ENCODE measurements at regions not wholly inside any gene's neighbourhood (a gene's known extent, or its start where the extent isn't known, plus 50 kb on each side); places are given as distances from the start of the nearest gene placed in this dataset.
"Not testable (repeated sequence)": the region's sequence is repeated elsewhere in the genome, so short reads cannot be mapped to it uniquely, and the experiment has no call there.

DNA sequence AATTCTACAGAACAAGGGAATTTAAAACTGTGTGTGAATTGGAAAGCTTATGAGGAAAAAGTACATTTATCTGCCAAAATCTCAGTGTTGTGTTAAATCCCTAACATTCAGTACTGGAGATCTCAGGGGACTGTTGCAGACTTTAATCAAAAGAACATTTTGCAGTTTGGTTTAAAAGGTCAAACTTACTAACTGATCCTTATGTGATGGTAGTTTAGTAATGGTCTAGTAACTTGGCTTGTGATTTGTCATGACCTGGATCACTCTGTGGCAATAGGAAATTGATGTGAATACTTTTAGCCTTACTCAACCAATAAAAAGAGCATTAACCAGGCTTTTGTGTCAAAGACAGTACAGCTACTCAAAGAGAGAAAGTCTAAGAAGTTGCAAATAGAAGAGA, 862.1 kb upstream of the MIR17HG start:
- H3K9me3 ChIP-seq (ENCODE audit: insufficient read depth, low read depth, low read length) = peaks cover 6% of the 10 kb centered on the region; the same call in 1 of the 2 replicates
- H3K27ac ChIP-seq (ENCODE audit: low read length) = no peak overlapping the region
- H3K27me3 ChIP-seq (ENCODE audit: insufficient read depth, low read length) = no peaks in the 10 kb centered on the region
- H3K9ac ChIP-seq (ENCODE audit: low read depth, low read length) = no peak overlapping the region
- no peaks in the 10 kb centered on the region for H3K36me3 ChIP-seq (ENCODE audit: insufficient read depth, low read depth, low read length)
- H3K4me1 ChIP-seq (ENCODE audit: insufficient read depth, low read length) = no peaks in the 10 kb centered on the region
- no peak overlapping the region for H3K4me3 ChIP-seq (ENCODE audit: low read length)

DNA sequence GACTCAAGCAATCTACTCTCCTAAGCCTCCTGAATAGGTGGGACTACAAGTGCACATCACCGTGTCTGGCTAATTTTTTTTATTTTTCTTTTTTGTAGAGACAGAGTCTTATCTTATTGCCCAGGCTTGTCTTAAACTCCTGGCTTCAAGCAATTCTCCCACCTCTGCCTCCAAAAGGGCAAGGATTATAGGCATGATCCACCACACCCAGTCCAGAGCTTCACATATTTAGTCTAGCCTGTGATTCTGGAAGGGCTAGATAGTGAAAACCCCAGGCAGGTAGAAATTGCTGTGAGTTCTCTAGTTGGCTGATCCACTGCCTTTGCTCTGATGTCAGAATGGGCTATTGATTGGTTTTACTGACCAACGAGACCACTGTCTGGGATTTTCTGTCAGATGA, 854.6 kb upstream of the MIR17HG start:
- Histone ChIP-seq H3K4me1 (ENCODE audit: insufficient read depth, low read length) (no peaks in the 10 kb centered on the region), H3K36me3 (ENCODE audit: insufficient read depth, low read depth, low read length) (no peaks in the 10 kb centered on the region), H3K9ac (ENCODE audit: low read depth, low read length) (no peak overlapping the region), H3K4me3 (ENCODE audit: low read length) (no peak overlapping the region), H3K27ac (ENCODE audit: low read length) (no peak overlapping the region), H3K9me3 (ENCODE audit: insufficient read depth, low read depth, low read length) (no peaks in the 10 kb centered on the region), H3K27me3 (ENCODE audit: insufficient read depth, low read length) (no peaks in the 10 kb centered on the region)

DNA sequence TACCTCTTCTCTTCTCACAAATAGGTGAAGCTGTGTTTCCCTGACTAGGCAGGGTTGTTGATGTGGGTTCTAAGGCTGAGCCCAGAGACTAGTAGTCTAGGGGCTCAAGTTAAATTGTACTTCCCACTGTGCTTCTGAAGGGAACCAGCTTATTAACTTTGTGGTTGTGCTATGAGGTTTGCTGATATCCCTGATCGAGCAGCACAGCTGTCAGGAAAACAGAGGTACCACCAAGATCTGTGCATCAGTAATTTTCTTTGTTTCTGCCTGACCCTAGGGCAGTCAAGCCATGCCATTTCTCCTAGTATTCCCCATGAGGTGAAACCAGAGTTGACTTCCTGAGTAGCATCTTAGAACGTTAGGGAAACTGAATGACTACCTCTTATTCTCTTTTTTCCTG, 853.8 kb upstream of the MIR17HG start:
- Histone ChIP-seq H3K9ac (ENCODE audit: low read depth, low read length) (no peak overlapping the region), H3K4me1 (ENCODE audit: insufficient read depth, low read length) (no peaks in the 10 kb centered on the region), H3K36me3 (ENCODE audit: insufficient read depth, low read depth, low read length) (no peaks in the 10 kb centered on the region), H3K27me3 (ENCODE audit: insufficient read depth, low read length) (no peaks in the 10 kb centered on the region), H3K27ac (ENCODE audit: low read length) (no peak overlapping the region), H3K4me3 (ENCODE audit: low read length) (no peak overlapping the region), H3K9me3 (ENCODE audit: insufficient read depth, low read depth, low read length) (no peaks in the 10 kb centered on the region)

DNA sequence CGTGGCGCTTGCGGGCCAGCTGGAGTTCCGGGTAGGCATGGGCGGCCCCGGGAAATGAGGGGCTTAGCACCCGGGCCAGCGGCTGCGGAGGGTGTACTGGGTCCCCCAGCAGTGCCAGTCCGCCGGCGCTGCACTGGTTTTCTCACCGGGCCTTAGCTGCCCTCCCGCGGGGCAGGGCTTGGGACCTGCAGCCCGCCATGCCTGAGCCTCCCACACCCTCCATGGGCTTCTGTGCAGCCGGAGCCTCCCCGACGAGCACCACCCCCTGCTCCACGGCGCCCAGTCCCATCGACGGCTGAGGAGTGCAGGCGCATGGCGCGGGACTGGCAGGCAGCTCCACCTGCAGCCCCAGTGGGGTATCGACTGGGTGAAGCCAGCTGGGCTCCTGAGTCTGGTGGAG, 852.6 kb upstream of the MIR17HG start:
- H3K27ac ChIP-seq (ENCODE audit: low read length); H3K9ac ChIP-seq (ENCODE audit: low read depth, low read length); H3K9me3 ChIP-seq (ENCODE audit: insufficient read depth, low read depth, low read length); H3K4me3 ChIP-seq (ENCODE audit: low read length); H3K4me1 ChIP-seq (ENCODE audit: insufficient read depth, low read length); H3K36me3 ChIP-seq (ENCODE audit: insufficient read depth, low read depth, low read length); H3K27me3 ChIP-seq (ENCODE audit: insufficient read depth, low read length): not testable (repeated sequence)

DNA sequence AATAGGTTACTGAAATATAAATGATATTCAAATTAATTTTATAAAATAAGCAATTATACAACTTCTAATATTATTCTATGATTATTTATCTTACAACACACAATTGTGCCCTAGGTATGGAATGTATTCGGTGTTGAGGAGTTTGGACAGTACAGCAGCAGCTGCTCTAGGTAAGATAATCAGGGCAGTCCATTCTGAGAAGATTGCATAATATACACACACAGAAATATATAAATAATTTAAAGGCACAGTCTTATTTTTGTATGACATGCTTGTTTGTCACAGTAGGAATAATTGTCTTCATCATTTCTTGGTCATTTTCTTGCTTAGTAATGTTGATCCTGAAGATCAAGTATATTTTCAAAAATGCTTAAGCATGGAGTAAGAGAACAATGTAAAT, 849.4 kb upstream of the MIR17HG start:
- H3K4me1 ChIP-seq (ENCODE audit: insufficient read depth, low read length) = no peaks in the 10 kb centered on the region
- H3K27ac ChIP-seq (ENCODE audit: low read length) = no peak overlapping the region
- no peaks in the 10 kb centered on the region for H3K27me3 ChIP-seq (ENCODE audit: insufficient read depth, low read length)
- no peak overlapping the region for H3K4me3 ChIP-seq (ENCODE audit: low read length)
- H3K36me3 ChIP-seq (ENCODE audit: insufficient read depth, low read depth, low read length) = no peaks in the 10 kb centered on the region
- H3K9ac ChIP-seq (ENCODE audit: low read depth, low read length) = no peak overlapping the region
- H3K9me3 ChIP-seq (ENCODE audit: insufficient read depth, low read depth, low read length) = no peaks in the 10 kb centered on the region

DNA sequence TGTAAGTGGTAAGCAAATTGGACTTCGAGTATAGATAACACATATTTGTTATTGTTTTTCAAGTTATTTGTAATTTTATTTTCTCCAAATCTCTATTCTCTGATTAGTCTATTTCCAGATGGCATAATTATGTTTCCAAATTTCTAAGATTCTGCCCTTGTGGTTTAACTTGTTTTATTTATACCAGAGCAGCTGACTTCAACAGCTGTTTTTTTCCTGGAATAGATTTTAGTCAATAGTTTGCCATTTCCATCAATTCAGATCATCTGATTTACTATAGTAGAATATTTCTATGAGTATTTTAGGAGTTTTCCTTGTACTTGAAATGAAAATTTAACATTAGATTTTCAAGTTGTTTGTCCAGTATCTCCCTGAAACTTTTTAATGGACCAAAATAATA, 848.7 kb upstream of the MIR17HG start:
- Histone ChIP-seq H3K27me3 (ENCODE audit: insufficient read depth, low read length) (no peaks in the 10 kb centered on the region), H3K4me1 (ENCODE audit: insufficient read depth, low read length) (no peaks in the 10 kb centered on the region), H3K4me3 (ENCODE audit: low read length) (no peak overlapping the region), H3K9ac (ENCODE audit: low read depth, low read length) (no peak overlapping the region), H3K9me3 (ENCODE audit: insufficient read depth, low read depth, low read length) (no peaks in the 10 kb centered on the region), H3K27ac (ENCODE audit: low read length) (no peak overlapping the region), H3K36me3 (ENCODE audit: insufficient read depth, low read depth, low read length) (no peaks in the 10 kb centered on the region)

DNA sequence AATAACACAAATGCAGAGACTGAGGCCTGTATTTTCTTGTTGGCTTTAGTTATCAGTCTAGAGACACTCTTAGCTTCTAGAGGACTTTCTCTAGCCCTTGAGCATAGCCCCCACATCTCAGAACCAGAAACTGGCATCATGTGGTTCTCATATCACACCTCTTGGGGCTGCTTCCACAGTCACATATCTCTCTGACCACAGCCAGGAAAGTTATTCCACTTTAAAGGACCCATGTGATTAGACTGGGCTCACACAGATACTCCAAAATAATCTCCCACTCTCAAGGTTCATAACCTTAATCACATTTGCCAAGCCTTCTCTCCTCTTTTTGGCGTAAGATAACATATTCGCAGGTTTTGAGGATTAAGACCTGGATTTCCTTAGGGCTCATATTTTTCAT, 846.9 kb upstream of the MIR17HG start:
- Histone ChIP-seq H3K9me3 (ENCODE audit: insufficient read depth, low read depth, low read length) (no peaks in the 10 kb centered on the region), H3K4me3 (ENCODE audit: low read length) (no peak overlapping the region), H3K4me1 (ENCODE audit: insufficient read depth, low read length) (no peaks in the 10 kb centered on the region), H3K27me3 (ENCODE audit: insufficient read depth, low read length) (no peaks in the 10 kb centered on the region), H3K27ac (ENCODE audit: low read length) (no peak overlapping the region), H3K36me3 (ENCODE audit: insufficient read depth, low read depth, low read length) (no peaks in the 10 kb centered on the region), H3K9ac (ENCODE audit: low read depth, low read length) (no peak overlapping the region)

DNA sequence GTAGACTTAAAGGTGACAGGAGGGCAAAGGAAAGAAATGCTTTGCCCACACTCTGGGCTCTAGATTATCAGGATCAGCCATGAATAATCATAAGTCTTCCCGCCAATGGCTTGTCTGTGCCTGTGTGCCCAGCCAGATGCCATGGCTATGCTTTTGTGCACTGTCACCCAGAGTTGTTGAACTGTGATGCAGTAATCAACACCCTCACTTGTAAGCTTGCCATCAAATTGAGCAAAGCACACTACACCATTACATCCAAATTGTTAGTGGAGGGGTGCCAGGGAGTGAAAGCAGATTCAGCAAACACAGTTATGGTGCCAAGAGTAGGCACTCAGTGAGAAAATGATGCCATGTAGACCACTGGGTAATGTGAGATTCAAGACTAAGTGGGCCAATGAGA, 845.3 kb upstream of the MIR17HG start:
- Histone ChIP-seq H3K4me3 (ENCODE audit: low read length) (no peak overlapping the region), H3K4me1 (ENCODE audit: insufficient read depth, low read length) (no peaks in the 10 kb centered on the region), H3K9ac (ENCODE audit: low read depth, low read length) (no peak overlapping the region), H3K36me3 (ENCODE audit: insufficient read depth, low read depth, low read length) (no peaks in the 10 kb centered on the region), H3K27ac (ENCODE audit: low read length) (no peak overlapping the region), H3K27me3 (ENCODE audit: insufficient read depth, low read length) (no peaks in the 10 kb centered on the region), H3K9me3 (ENCODE audit: insufficient read depth, low read depth, low read length) (no peaks in the 10 kb centered on the region)

DNA sequence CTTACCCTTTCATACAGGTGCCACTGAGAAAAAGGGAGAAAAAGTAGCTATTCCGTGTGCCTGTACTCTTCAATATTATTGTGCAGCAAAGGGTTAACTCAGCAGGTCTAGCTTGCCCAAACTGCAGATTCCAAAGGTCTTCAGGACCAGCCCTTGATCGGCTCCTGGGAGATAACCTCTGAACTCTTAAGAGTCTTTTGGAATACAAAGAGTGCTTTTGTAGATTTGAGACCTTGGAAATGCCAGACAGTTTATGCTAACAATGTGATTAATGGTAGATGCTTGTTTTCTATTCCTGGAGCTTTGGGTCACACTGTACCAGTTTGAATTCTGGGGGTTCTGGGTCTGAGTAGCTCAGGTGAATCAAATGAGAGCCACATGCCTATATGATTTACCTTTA, 844.7 kb upstream of the MIR17HG start:
- H3K4me1 ChIP-seq (ENCODE audit: insufficient read depth, low read length) = no peaks in the 10 kb centered on the region
- no peaks in the 10 kb centered on the region for H3K9me3 ChIP-seq (ENCODE audit: insufficient read depth, low read depth, low read length)
- no peaks in the 10 kb centered on the region for H3K36me3 ChIP-seq (ENCODE audit: insufficient read depth, low read depth, low read length)
- H3K27ac ChIP-seq (ENCODE audit: low read length) = no peak overlapping the region
- H3K9ac ChIP-seq (ENCODE audit: low read depth, low read length) = no peak overlapping the region
- H3K27me3 ChIP-seq (ENCODE audit: insufficient read depth, low read length) = no peaks in the 10 kb centered on the region
- H3K4me3 ChIP-seq (ENCODE audit: low read length) = no peak overlapping the region

DNA sequence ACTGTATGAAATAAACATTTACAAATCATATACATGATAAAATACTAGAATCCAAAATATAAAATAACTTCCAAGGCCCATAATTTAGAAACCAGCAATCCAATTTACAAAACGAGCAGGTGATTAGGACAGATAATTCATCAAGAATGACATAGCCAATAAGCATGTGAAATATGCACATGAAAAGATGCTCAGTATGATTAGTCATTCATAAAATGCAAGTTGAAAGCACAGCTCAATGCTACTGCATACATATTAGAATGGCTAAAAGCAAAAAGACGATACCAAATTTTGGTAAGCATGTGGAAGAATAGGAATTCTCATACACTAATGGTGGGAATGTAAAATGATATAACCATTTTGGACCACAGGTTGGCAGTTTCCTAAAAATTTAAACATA, 837.2 kb upstream of the MIR17HG start:
- Histone ChIP-seq H3K27me3 (ENCODE audit: insufficient read depth, low read length) (no peaks in the 10 kb centered on the region), H3K9ac (ENCODE audit: low read depth, low read length) (no peak overlapping the region), H3K9me3 (ENCODE audit: insufficient read depth, low read depth, low read length) (no peaks in the 10 kb centered on the region), H3K4me3 (ENCODE audit: low read length) (no peak overlapping the region), H3K36me3 (ENCODE audit: insufficient read depth, low read depth, low read length) (no peaks in the 10 kb centered on the region), H3K27ac (ENCODE audit: low read length) (no peak overlapping the region), H3K4me1 (ENCODE audit: insufficient read depth, low read length) (no peaks in the 10 kb centered on the region)

DNA sequence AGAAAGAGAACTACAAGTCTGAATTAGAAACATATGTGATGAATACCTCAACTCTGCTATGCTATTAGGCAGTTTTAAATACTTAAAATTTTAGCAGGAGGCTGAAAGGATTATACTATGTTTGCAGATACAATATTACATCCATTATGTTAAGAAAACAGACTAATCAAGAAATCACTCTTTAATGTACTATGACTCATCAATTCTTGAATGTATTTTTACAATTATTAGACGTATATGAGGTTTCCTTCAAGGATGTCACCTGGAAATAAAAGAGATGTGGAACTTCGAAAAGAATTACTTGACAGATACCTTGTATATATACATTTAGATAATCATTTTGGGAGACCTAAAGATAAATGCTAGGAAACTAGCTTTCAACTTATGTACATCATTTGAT, 835.6 kb upstream of the MIR17HG start:
- Histone ChIP-seq H3K4me3 (ENCODE audit: low read length) (no peak overlapping the region), H3K27me3 (ENCODE audit: insufficient read depth, low read length) (no peaks in the 10 kb centered on the region), H3K4me1 (ENCODE audit: insufficient read depth, low read length) (no peaks in the 10 kb centered on the region), H3K9me3 (ENCODE audit: insufficient read depth, low read depth, low read length) (no peaks in the 10 kb centered on the region), H3K27ac (ENCODE audit: low read length) (no peak overlapping the region), H3K9ac (ENCODE audit: low read depth, low read length) (no peak overlapping the region), H3K36me3 (ENCODE audit: insufficient read depth, low read depth, low read length) (no peaks in the 10 kb centered on the region)

DNA sequence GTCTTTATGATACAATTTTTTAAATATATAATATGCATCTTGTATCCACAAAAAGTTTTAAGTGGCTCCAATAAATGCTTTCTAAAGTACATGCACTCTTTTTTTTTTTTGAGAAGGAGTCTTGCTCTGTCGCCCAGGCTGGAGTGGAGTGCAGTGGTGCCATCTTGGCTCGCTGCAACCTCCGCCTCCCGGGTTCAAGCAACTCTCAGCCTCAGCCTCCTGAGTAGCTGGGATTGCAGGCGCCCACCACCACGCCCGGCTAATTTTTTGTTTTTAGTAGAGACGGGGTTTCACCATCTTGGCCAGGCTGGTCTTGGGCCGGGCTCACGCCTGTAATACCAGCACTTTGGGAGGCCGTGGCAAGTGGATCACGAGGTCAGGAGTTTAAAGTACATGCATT, 832.8 kb upstream of the MIR17HG start:
- H3K36me3 ChIP-seq (ENCODE audit: insufficient read depth, low read depth, low read length); H3K4me3 ChIP-seq (ENCODE audit: low read length); H3K27me3 ChIP-seq (ENCODE audit: insufficient read depth, low read length); H3K9ac ChIP-seq (ENCODE audit: low read depth, low read length); H3K27ac ChIP-seq (ENCODE audit: low read length); H3K4me1 ChIP-seq (ENCODE audit: insufficient read depth, low read length); H3K9me3 ChIP-seq (ENCODE audit: insufficient read depth, low read depth, low read length): not testable (repeated sequence)

DNA sequence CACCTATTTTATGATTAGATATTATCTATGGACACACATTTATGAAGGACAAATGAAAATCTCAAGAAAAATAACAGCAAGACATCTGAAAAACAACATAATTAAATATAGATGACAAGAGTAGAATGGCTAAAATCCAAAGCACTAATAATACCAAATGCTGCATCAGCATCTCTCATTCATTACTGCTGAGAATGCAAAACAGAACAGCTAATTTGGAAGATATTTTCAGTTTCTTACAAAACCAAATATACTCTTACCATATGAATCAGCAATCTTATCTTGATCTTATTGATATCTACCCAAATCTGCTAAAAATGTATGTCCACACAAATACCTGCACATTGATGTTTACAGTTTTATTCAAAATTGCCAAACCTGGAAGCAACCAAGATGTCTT, 829.1 kb upstream of the MIR17HG start:
- H3K4me1 ChIP-seq (ENCODE audit: insufficient read depth, low read length) = no peaks in the 10 kb centered on the region

More for the DNA sequence above, 829.1 kb upstream of the MIR17HG start:
- H3K27me3 ChIP-seq (ENCODE audit: insufficient read depth, low read length) = no peaks in the 10 kb centered on the region
- no peak overlapping the region for H3K9ac ChIP-seq (ENCODE audit: low read depth, low read length)
- no peaks in the 10 kb centered on the region; the same call in 1 of the 2 replicates for H3K9me3 ChIP-seq (ENCODE audit: insufficient read depth, low read depth, low read length)
- H3K4me3 ChIP-seq (ENCODE audit: low read length) = no peak overlapping the region
- no peaks in the 10 kb centered on the region for H3K36me3 ChIP-seq (ENCODE audit: insufficient read depth, low read depth, low read length)
- no peak overlapping the region for H3K27ac ChIP-seq (ENCODE audit: low read length)
